Mesothelial cell of epicardium (in vitro differentiated cells): ENCODE measurements at regions not wholly inside any gene's neighbourhood (a gene's known extent, or its start where the extent isn't known, plus 50 kb on each side); places are given as distances from the start of the nearest gene placed in this dataset.
"Not testable (repeated sequence)": the region's sequence is repeated elsewhere in the genome, so short reads cannot be mapped to it uniquely, and the experiment has no call there.

ENCODE experiments used
- DNase-seq, 2 experiments: peaks; one replicate each; pipeline ENCODE4 v3.0.0; 2021; ENCODE audit warnings: low spot score in 2 of 2; ENCODE audit not compliant: unreplicated experiment in 2 of 2
- H3K27ac Mint-ChIP-seq: 2 replicates; pipeline ENCODE4 v1.8.0; 2021; ENCODE audit warnings: mixed read lengths
- H3K27me3 Mint-ChIP-seq: 2 replicates; pipeline ENCODE4 v1.8.0; 2021; ENCODE audit warnings: low read depth, mixed read lengths
- H3K36me3 Mint-ChIP-seq: 2 replicates; pipeline ENCODE4 v1.8.0; 2021; ENCODE audit warnings: mixed read lengths
- H3K4me1 Mint-ChIP-seq: 2 replicates; pipeline ENCODE4 v1.8.0; 2021; ENCODE audit warnings: mixed read lengths
- H3K4me3 Mint-ChIP-seq: 2 replicates; pipeline ENCODE4 v1.8.0; 2021; ENCODE audit warnings: mild to moderate bottlenecking, moderate library complexity, mixed read lengths
- H3K9me3 Mint-ChIP-seq: 2 replicates; pipeline ENCODE4 v1.8.0; 2021; ENCODE audit warnings: mixed read lengths
- TF ChIP-seq, protein P1 (sequence below): fragments of 200-600 bp; sonication (generic); IDR thresholded peaks from one replicate; pipeline ENCODE4 v1.5.0; 2021; ENCODE audit warnings: antibody characterized with exemption; ENCODE audit not compliant: unreplicated experiment

- no peak for DNase-seq
- Mint-ChIP-seq H3K4me3 (no peak overlapping the region), H3K27me3 (peaks cover 44% of the 10 kb centered on the region), H3K36me3 (no peaks in the 10 kb centered on the region), H3K27ac (no peak overlapping the region), H3K9me3 (peaks cover 5% of the 10 kb centered on the region), H3K4me1 (no peaks in the 10 kb centered on the region)
- TF ChIP-seq, protein P1, sequence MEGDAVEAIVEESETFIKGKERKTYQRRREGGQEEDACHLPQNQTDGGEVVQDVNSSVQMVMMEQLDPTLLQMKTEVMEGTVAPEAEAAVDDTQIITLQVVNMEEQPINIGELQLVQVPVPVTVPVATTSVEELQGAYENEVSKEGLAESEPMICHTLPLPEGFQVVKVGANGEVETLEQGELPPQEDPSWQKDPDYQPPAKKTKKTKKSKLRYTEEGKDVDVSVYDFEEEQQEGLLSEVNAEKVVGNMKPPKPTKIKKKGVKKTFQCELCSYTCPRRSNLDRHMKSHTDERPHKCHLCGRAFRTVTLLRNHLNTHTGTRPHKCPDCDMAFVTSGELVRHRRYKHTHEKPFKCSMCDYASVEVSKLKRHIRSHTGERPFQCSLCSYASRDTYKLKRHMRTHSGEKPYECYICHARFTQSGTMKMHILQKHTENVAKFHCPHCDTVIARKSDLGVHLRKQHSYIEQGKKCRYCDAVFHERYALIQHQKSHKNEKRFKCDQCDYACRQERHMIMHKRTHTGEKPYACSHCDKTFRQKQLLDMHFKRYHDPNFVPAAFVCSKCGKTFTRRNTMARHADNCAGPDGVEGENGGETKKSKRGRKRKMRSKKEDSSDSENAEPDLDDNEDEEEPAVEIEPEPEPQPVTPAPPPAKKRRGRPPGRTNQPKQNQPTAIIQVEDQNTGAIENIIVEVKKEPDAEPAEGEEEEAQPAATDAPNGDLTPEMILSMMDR = no peak
Observed at GRCh38 chr3:59496250-59496649, 446.4 kb upstream of the CFAP20DC start.

DNA sequence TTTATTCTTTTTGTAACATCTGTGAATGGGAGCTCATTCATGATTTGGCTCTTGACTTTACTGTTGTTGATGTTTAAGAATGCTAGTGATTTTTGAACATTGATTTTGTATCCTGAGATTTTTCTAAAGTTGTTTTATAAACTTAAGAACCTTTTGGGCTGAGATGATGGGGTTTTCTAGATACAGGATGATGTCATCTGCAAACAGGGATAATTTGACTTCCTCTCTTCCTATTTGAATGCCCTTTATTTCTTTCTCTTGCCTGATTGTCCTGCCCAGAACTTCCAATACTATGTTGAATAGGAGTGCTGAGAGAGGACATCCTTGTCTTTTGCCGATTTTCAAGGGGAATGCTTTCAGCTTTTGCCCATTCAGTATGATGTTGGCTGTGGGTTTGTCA, 445.1 kb upstream of the CFAP20DC start:
- H3K27ac Mint-ChIP-seq, H3K9me3 Mint-ChIP-seq, H3K4me1 Mint-ChIP-seq, H3K4me3 Mint-ChIP-seq, H3K36me3 Mint-ChIP-seq, DNase-seq: not testable (repeated sequence)
- peaks cover 40% of the 10 kb centered on the region for H3K27me3 Mint-ChIP-seq

- no peaks in the 10 kb centered on the region for H3K36me3 Mint-ChIP-seq
- DNase-seq = no peak
- no peak overlapping the region for H3K4me3 Mint-ChIP-seq
- TF ChIP-seq, protein P1 = no peak
- H3K27me3 Mint-ChIP-seq = no peaks in the 10 kb centered on the region
- H3K27ac Mint-ChIP-seq = no peak overlapping the region
- H3K4me1 Mint-ChIP-seq = peaks cover 9% of the 10 kb centered on the region
- H3K9me3 Mint-ChIP-seq = no peaks in the 10 kb centered on the region
Observed at GRCh38 chr3:59486520-59486919, 436.7 kb upstream of the CFAP20DC start.

GRCh38 chr3:59483191-59483590, 433.4 kb upstream of the CFAP20DC start:
- no peak overlapping the region for H3K4me3 Mint-ChIP-seq
- no peak overlapping the region for H3K27ac Mint-ChIP-seq
- H3K4me1 Mint-ChIP-seq = peaks cover 11% of the 10 kb centered on the region
- TF ChIP-seq, protein P1 = no peak
- H3K27me3 Mint-ChIP-seq = no peaks in the 10 kb centered on the region
- no peak for DNase-seq
- H3K36me3 Mint-ChIP-seq = no peaks in the 10 kb centered on the region
- no peaks in the 10 kb centered on the region for H3K9me3 Mint-ChIP-seq

GRCh38 chr3:59482684-59483083, 432.9 kb upstream of the CFAP20DC start:
- Mint-ChIP-seq H3K27me3 (no peaks in the 10 kb centered on the region), H3K9me3 (no peaks in the 10 kb centered on the region), H3K4me3 (no peak overlapping the region), H3K4me1 (peaks cover 11% of the 10 kb centered on the region), H3K36me3 (no peaks in the 10 kb centered on the region), H3K27ac (peak overlapping the region; percentile 3)
- TF ChIP-seq, protein P1 = no peak
- no peak for DNase-seq

DNA sequence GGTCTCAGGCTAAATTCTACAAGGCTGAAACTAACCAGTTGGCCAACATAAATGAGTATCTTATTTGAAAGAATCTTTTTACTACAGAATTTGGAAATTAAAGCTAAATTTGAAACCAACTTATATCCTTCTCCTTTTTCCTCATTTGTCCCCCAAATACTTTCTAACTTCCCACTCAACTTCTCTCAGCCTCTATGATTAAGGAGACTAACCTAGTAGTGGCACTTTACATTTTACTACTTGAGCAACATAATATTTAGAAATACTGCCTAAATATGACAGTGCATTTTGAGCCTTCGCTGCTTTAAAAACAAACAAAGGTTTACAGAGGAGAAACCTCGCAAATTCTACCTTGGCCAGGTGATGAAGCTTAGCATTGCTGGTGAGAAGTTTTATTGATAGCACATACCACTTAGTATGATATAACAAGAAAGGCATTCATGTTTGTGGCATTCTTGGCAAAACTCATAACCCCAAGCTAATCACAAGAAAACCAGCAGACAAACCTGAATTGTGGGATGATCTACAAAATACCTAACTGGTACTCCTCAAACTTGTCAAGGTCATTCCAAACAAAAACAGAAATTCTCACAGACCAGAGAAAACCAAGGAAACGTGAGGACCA, 432.1 kb upstream of the CFAP20DC start:
- Mint-ChIP-seq H3K4me1 (peaks cover 11% of the 10 kb centered on the region), H3K27me3 (no peaks in the 10 kb centered on the region), H3K27ac (no peak overlapping the region), H3K9me3 (no peaks in the 10 kb centered on the region), H3K4me3 (no peak overlapping the region), H3K36me3 (no peaks in the 10 kb centered on the region)
- TF ChIP-seq, protein P1 = no peak
- no peak for DNase-seq
